NCI-H1105 treated with DMSO at 0.1 percent for 48 hours (cell line): ENCODE measurements at regions not wholly inside any gene's neighbourhood (a gene's known extent, or its start where the extent isn't known, plus 50 kb on each side); places are given as distances from the start of the nearest gene placed in this dataset.
"Not testable (repeated sequence)": the region's sequence is repeated elsewhere in the genome, so short reads cannot be mapped to it uniquely, and the experiment has no call there.

Experiments
- DNase-seq: peaks from one replicate; lab custom pipeline; 2025; lab: John Stamatoyannopoulos, UW

- DNase-seq = no peak
Measured at GRCh38 chr13:63344711-63345110, 1929.1 kb upstream of the PCDH20 start.

- no peak for DNase-seq
Measured at GRCh38 chr13:63337921-63338320, 1922.3 kb upstream of the PCDH20 start.

- DNase-seq = no peak
Measured at GRCh38 chr13:63337041-63337440, 1921.4 kb upstream of the PCDH20 start.

GRCh38 chr13:63336549-63336948 is 1920.9 kb upstream of the PCDH20 start:
- DNase-seq = no peak

- DNase-seq = no peak
Measured at GRCh38 chr13:63327584-63327983, 1911.9 kb upstream of the PCDH20 start.

- no peak for DNase-seq
Measured at GRCh38 chr13:63323441-63323840, 1907.8 kb upstream of the PCDH20 start.

- no peak for DNase-seq
Measured at GRCh38 chr13:63311587-63311986, 1895.9 kb upstream of the PCDH20 start.

GRCh38 chr13:63308549-63309165 is 1893.0 kb upstream of the PCDH20 start:
- no peak for DNase-seq

GRCh38 chr13:63307228-63307627 is 1891.6 kb upstream of the PCDH20 start:
- DNase-seq = no peak

GRCh38 chr13:63305641-63306133 is 1890.0 kb upstream of the PCDH20 start:
- DNase-seq = no peak

- no peak for DNase-seq
Measured at GRCh38 chr13:63304497-63304896, 1888.8 kb upstream of the PCDH20 start.

- DNase-seq = peak; percentile 96
Measured at GRCh38 chr13:63299866-63300394, 1884.3 kb upstream of the PCDH20 start.

- DNase-seq = no peak
Measured at GRCh38 chr13:63297163-63297562, 1881.5 kb upstream of the PCDH20 start.

- no peak for DNase-seq
Measured at GRCh38 chr13:63291701-63292100, 1876.1 kb upstream of the PCDH20 start.

GRCh38 chr13:63288576-63288975 is 1872.9 kb upstream of the PCDH20 start:
- no peak for DNase-seq

- DNase-seq = no peak
Measured at GRCh38 chr13:63287926-63288325, 1872.3 kb upstream of the PCDH20 start.

- no peak for DNase-seq
Measured at GRCh38 chr13:63285426-63285825, 1869.8 kb upstream of the PCDH20 start.

- no peak for DNase-seq
Measured at GRCh38 chr13:63279136-63279535, 1863.5 kb upstream of the PCDH20 start.

- DNase-seq = no peak
Measured at GRCh38 chr13:63274772-63275171, 1859.1 kb upstream of the PCDH20 start.

- DNase-seq = no peak
Measured at GRCh38 chr13:63249411-63250187, 1834.0 kb upstream of the PCDH20 start.

- DNase-seq = not testable (repeated sequence)
Measured at GRCh38 chr13:63236667-63237396, 1821.2 kb upstream of the PCDH20 start.

GRCh38 chr13:63218596-63218995 is 1802.9 kb upstream of the PCDH20 start:
- not testable (repeated sequence) for DNase-seq
